ENCODE measurements at regions not wholly inside any gene's neighbourhood (a gene's known extent, or its start where the extent isn't known, plus 50 kb on each side); places are given as distances from the start of the nearest gene placed in this dataset.
"Not testable (repeated sequence)": the region's sequence is repeated elsewhere in the genome, so short reads cannot be mapped to it uniquely, and the experiment has no call there.

DNA sequence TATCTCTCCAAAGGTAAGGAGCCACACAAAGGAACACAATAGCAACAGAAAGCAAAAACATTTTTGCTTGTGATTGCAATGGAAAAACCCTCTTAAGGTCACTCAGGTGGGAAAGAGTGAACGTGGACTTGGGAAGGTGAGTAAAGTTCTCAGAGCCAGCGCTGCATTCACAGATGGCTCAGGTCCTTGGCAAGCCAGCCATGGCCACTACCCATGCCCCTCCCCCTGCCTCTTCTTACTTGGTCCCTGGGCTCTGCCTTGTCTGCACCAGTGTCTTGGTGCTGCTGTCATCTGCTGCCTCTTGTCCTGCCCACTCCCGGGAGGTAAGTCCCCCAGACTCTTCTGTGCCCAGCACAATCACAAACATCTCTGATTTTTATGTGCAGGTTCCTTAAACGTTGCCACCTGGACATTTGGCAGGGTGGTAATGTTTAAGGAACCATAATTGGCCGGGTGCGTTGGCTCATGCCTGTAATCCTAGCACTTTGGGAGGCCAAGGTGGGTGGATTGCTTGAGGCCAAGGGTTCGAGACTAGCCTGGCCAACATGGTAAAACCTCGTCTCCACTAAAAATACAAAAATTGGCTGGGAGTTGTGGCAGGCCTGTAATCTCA is 74.6 kb downstream of the FEM1C start:
- no peak for DNase-seq (ENCODE audit: low spot score)

DNA sequence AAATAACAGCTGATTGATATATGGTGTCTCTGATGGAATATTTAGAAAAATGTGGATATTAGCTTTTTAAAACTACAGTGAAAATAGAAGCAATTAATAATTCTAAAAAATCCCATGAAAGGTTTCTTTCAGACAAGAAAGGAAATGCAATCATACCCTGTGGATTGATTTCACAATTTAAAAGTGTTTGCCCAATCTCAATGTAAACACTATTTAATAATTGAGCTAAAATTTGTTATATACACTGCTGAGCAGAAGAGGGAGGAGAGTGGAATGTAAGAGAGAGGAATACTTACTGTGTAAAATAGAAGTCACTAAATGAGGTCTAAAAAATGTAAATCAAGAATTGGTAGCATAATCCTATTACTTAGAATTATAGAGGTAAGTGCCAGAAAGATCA is 76.9 kb downstream of the FEM1C start:
- no peak for DNase-seq (ENCODE audit: low spot score)

DNA sequence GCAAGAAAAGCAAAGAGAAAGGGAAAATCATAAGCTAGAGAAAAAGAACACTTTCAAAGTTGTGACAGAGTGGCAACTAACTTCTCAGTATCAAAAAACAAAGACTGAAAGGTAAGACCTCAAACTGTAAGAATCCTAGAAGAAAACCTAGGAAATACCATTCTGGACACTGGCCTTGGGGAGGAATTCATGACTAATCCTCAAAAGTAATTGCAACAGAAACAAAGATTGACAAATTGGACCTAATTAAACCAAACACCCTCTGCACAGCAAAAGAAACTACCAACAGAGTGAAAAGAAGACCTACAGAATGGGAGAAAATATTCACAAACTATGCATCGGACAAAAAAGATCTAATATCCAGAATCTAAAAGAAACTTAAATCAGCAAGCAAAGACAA is 79.1 kb downstream of the FEM1C start:
- DNase-seq (ENCODE audit: low spot score), result no peak

DNA sequence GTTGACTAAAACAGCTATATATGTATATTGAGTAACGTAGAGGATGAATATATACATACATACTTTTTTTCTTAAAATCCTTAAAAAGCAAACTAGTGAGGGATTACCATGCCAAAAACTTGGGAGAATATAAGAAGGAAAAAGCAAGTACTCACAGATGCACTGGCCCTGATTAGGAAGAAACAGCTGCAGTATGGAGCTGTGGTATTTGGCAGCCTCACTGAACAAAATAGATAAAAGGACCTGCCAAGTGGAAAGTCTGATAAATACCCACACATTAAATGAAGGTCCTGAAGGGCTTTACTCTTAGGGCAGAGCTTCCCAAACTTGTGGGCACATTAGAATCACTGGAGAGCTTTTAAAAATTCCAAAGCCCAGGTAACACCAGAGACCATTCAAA is 80.6 kb downstream of the FEM1C start:
- DNase-seq (ENCODE audit: low spot score), result no peak

DNA sequence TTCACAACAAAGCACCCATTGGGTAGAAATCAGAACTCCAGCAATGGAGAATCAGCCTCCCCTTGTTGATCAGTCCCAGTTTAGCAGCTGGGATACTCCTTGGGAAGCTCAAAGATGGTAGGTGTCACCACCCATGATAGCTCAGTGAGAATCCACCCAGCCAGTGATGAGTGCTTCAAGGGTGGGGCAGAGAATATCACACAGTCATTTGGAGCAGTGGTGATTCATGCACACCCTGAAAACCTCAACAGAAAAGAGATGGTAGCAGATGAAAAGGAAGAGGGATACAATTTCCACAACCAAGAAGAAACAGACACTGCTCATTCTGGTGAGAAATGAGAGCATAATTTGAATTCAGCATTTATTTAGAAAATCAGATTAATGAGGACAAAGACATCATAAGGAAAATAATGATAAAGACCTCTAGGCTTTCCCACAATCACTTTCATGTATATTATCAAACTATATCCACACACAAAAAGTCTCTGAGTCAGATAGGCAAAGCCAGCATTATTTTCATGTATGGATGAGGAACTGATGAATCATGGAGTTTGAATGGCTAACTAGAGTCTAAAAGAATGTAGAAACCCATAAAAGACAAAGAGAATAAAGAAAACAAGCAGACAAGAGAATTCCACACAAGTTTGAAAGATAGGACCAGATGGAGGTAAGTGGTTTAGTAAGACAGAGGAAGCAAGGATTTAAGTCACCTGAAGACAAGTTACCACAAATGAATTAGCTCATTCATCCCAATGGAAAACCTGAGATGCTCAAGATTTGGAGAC is 82.9 kb downstream of the FEM1C start:
- no peak for DNase-seq (ENCODE audit: low spot score)

DNA sequence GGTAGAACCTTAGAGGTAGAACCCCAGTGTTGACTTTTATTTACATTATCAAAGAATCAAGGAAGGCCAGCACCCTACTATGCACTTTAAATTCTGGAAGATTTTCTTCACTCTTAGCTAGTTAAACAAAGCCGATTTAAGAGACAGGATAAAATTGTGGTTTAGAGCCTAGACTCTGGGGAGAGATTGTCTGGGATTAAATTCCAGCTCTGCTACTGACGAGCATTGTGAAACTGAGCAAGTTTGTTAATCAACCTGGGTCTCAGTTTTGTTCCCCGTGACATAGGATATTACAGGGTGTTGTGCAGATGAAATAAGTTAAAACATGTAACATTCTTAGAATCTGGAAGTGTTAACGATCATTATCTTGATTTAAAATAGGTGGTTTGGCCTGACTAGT is 83.5 kb downstream of the FEM1C start:
- no peak for DNase-seq (ENCODE audit: low spot score)

DNA sequence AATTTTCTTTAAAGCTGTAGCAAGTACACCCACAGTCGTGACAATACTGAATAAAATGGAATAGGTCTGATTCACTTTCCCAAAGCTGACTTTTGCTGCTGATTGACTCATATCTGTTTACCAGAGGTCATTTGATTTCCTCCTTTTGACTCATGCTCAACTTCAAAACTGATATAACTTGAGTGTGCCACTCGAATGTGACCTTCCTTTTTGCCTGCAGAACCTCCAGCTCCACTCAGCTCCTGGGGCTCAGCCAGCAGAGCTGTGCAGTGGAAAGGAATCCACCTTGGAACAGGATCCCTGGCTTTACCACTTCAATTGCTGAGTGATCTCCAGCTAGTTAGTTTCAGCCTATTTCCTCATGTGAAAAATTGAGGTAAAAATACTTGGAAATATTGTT is 84.1 kb downstream of the FEM1C start:
- DNase-seq (ENCODE audit: low spot score), result no peak

DNA sequence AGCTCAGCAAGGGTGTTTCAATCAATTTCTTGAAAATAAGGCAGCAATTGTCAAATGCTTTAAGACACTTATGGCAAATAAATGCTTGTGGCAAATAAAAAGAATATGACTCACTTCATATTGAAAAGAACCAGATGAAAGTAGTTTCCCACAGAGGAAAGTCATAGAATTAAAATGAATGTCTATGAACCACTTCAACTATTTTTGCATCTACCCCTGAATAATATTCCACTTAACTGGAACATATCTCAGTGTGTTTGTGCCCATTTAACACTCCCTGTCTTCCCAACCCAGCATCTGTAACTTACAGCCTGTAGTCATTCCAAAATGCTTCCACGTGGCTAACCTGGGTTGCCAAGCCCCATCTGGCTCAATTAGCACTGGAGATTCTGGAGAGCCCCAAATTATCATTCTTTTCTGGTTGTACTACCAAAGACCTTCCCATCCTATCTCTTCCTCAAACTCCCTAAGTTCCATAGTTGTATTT is 84.7 kb downstream of the FEM1C start:
- DNase-seq (ENCODE audit: low spot score), result no peak

DNA sequence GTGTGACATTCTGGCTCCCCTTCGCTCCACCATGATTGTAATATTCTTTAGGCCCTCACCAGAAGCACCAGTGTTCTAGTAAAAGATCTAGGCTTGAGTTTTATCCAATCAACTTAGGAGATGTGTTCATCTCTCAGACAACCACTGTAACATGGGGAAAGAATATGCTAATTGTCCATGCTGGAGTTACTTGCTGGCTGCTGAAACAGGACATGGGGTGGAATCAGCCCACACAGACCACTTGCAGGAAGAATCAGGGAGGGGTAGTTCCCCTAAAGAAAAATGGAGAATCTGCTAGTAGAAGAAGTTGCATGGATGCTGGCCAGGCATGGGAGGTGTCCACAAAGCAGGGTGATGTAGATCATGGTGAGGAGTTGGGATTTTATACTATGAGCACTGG is 86.2 kb downstream of the FEM1C start:
- DNase-seq (ENCODE audit: low spot score), result no peak

DNA sequence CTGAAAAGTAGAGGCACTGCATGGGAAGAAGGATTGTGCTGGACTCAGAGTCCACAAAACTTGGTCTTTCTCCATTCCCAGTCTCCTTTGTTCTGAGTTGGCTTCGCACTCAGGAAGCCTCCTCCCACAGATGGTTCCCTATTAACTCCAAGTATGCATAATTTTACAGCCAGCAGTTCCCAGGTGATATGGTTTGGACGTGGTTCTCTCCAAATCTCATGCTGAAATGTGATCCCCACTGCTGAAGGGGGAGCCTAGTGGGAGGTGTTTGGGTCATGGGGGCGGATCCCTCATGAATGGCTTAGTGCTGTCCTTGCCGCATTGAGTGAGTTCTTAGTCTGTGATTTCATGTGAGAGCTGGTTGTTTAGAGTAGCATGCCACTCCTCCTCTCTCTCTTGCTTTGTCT is 86.6 kb downstream of the FEM1C start:
- no peak for DNase-seq (ENCODE audit: low spot score)

DNA sequence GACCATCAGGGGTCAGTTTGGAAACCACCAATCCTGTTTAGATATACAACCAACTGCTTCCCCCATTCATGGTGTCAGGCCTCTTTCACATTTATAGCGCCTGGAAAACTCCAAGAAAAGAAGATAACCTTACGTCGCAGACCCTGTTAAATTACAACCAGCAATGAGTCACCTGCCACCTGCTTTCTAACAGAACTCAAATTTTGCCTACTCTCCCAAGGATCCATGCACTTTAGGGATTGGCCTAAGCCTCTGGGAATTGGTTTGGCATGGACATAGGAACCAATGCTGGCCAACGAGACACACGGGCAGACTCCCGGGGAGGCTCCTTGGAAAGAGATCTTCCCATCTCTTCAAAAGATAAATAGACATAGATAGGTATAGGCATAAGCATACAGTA is 87.0 kb downstream of the FEM1C start:
- no peak for DNase-seq (ENCODE audit: low spot score)

DNA sequence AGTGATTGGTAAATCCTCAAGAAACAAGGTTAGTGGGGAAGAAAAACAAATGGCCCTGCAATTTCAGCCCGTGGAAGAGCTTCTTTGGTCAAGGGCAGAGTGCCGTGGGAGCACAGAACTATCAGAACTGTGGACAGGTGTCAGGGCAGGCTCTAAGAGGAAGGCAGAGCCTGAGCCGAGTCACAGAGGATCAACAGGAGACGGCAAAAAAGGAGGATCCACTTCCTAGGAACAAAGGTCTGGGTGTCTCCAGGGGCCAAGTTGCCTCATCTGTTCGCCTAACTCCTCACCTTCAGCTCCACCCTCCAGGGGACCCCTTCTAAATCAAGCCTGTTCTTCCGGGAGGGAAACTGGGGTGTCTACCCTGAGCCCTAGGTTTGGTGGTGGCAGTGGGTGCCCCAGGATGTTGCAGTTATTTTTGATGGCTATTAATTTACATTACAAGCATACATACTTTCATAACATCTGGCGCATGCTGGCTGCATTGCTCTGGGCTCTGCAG is 88.0 kb downstream of the FEM1C start:
- no peak for DNase-seq (ENCODE audit: low spot score)

DNA sequence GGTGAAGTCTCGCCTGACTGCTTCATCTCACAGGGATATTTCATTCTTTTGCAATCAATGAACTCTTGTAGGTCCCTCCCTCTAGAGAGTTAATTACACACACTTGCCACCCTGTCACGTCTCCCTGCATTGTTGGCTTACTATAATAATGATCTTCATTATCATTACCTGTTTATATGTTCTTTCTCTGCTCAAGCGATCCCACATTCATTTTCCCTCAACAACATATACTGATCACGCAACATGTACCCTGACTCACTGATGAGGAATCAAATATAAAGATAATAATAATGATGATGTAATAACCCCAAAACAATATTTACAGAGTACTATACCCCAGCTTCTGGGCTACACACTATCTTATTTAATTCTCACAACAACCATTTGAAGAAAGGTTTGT is 88.5 kb downstream of the FEM1C start:
- no peak for DNase-seq (ENCODE audit: low spot score)

DNA sequence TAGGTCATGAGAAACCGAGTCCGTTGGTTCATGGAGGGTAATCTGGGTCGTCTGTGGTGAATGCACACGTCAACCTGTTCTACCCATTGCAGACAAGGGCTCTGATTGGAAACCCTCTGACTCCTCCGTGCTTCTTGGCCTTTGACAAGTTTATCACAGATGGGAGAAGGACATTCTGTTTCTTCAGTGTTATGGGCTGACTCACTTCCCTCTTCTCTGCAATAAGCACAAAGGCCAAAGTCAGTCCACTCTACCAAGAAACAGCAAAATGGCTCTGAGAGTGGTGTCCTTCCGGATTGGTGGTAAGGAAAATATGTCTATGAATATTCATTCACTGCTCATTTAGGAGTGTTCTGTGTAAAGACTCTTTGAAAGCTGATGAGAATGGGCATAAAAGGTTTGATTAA is 89.3 kb downstream of the FEM1C start:
- no peak for DNase-seq (ENCODE audit: low spot score)

DNA sequence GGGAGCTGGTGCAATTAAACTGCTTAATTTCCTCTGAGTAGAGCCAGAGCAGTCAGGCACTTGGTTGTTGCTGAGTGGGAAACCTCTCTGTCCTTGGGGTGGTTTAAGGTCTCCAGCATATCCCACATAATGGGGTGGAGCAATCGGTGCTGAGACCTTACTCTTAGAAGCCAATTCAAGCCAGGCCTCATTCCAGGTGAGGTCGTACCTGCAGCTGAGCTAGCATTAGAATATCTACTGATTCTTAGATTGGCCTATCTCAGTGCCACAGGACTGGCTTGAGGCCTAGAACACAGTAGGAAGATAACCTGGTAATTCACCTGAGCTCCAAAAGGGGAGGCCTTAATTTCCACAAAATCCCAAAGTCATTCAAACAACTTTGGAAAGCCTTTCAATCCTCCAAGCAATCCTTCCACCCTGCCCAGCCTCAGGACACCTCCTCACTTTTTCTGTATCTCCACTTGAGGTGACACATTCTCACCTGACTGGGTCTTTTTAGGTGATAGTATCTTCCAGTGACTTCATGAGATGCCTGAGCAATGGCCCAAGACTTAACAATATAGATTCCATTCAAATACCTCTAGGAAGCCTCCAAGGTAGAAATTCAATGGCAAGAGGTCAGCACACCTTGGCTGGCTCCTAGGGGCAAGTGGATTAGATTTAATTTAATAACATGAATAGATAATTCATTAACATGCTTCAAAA is 91.0 kb downstream of the FEM1C start:
- no peak for DNase-seq (ENCODE audit: low spot score)

DNA sequence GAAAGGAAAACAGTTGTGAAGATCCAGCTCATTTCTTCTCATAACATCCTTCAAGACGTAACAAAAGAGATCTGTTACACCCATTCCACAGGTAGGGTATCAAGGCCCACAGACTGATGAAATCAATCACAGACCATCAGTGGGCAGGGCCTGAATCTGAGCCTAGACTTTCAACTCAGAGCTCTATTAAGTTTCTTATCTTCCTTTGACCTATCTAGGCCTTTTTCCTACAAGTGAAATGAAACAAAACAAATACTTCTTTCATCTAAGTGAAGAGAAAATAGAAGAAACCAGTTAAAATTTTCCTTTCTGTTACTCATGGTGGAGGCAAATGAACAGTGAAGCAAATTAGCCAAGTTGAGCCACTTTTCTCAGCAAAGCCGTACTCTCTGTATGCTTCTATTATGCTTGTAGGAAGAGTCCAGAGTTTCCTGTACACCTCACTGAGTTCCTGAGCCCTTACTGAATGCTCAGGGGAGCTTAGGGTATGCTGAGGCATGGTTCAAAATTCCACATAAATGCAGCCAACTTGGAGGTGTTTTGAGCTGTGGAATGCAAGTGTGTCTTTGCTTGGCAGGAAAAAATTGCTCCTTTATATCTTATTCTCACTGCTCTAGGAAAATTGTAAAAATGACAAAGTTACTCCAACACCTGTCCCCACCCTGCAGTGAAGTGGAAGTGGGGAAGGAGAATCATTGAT is 91.9 kb downstream of the FEM1C start:
- DNase-seq (ENCODE audit: low spot score), result no peak

DNA sequence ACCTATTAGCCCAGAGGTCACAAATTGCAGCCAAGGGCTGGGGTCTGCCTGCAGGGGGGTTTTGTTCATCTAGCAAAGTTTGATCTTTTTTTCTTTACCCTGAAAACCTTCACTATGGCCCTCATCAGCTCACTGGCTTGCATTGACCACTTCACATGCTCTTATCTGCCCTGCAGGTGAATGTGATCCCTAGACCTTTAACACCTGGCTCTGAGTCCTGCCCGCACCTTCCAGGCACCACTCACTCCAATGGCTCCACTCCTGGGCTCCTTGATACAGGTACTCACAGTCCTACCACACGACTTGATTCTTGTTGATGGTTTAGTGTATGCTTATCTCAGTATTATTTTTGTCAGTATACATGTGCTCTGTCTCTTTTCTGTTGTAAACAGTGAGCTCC is 92.5 kb downstream of the FEM1C start:
- DNase-seq (ENCODE audit: low spot score), result no peak

DNA sequence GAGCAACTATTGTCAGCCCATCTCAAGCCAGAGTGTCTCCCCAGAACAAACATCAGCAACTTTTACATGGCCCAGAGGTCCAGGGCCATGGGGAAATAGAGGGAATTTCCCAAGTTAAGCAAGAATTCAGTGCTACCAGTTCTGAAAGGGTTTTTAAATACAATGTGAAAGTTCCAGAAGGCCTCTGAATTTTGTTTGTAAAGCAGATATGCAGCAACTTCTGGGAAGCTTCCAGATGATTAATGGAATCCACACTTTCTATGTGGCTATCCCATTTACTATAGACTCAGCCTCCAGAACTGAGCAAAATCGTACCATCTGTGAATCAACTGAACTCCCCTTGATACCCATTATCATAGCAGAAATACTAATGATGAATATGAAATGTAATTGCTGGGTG is 93.8 kb downstream of the FEM1C start:
- no peak for DNase-seq (ENCODE audit: low spot score)

DNA sequence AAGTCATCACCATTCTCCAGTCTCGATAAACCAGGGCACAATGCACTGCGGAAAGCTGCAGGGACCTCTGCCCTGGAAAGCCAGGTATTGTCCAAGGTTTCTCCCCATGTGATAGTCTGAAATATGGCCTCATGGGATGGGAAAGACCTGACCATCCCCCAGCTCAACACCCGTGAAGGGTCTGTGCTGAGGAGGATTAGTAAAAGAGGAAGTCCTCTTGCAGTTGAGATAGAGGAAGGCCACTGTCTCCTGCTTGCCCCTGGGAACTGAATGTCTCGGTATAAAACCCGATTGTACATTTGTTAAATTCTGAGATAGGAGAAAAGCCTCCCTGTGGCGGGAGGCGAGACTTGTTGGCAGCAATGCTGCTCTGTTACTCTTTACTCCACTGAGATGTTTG is 95.9 kb downstream of the FEM1C start:
- DNase-seq (ENCODE audit: low spot score), result not testable (repeated sequence)

DNA sequence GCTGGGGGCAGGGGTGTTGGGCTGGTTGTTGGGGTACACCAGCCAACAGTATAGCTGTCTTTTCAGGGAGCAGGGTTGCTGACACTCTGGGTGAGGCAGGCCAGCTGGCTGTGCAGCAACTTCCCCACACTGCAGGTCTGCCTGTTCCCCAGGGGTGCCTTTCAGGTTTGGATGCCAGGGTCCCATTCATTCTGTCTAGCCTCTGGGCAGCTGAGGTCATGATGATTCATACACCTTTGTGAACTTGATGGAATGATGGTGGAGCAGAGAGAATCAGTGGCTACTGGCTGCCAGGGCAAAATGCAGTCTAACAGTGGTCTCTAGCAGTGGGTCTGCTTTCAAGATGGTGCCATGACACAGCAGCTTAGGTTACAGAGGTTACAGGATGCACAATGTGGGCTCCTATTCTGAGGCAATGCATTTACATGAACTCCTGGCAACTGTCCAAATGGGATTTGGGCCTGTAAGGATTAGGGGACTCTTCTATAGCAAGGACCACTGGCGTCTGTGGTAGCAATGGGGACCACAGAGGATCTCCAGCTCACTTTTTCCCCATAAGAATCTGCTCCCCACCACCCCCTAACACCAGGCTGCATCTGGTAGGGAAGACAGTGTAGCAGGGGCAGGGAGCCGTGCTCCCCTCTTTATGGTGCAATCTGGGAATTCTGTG is 103.7 kb downstream of the FEM1C start:
- DNase-seq (ENCODE audit: low spot score), result no peak

DNA sequence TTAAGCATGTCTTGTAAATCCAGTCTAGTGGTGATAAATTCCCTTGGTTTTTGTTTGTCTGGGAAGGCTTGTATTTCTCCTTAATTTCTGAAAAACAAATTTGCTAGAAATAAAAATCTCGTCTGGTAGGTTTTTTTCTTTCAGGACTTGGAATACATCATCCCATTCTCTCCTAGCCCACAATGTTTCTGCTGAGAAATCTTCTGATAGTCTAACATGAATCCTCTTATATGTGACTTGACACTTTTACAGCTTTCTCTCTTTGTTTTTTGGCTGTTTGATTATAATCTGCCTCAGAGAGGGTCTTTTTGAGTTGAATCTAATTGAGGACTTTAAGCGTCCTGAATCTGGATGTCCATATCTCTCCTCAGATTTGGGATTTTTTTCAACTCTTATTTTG is 104.9 kb downstream of the FEM1C start:
- no peak for DNase-seq (ENCODE audit: low spot score)

DNA sequence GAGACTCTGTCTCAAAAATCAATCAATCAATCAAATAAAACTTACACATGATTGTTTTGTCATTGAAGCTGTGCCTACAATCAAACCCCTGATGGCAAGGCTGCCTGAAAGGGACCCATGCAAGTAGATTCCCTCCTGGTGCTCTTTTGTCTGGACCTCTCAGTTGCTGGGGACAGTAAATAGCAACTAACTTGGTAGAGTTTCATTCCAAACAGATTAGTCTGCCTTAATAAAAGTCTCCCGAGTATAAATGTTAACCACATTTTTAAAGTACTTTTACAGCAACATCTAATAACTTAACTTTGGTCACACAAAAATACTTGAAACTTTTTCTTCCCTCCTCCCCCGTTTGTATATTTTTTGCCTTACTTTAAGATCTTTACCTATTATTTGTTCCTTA is 105.5 kb downstream of the FEM1C start:
- DNase-seq (ENCODE audit: low spot score), result no peak

Data from putamen (tissue), 1 donor.